Stimulated activated CD8-positive, alpha-beta memory T cell treated with anti-CD3 and anti-CD28 coated beads, Interleukin-12 subunit alpha, Interleukin-12 subunit beta, amount 100 ng/mL, for 24 hours (primary cell): ENCODE measurements at regions not wholly inside any gene's neighbourhood (a gene's known extent, or its start where the extent isn't known, plus 50 kb on each side); places are given as distances from the start of the nearest gene placed in this dataset.

ENCODE experiments used
- DNase-seq: peaks from one replicate; pipeline ENCODE4 v3.0.0-alpha.2; 2020; ENCODE audit errors: extremely low read depth

GRCh38 chr16:86632206-86632605 lies 53.9 kb downstream of the FOXL1 start:
- no peak for DNase-seq

GRCh38 chr16:86632944-86633343 lies 54.6 kb downstream of the FOXL1 start:
- no peak for DNase-seq

- no peak for DNase-seq
Observed at GRCh38 chr16:86634292-86634691, 55.9 kb downstream of the FOXL1 start.

- DNase-seq: no peak
Observed at GRCh38 chr16:86635176-86635876, 57.0 kb downstream of the FOXL1 start.

GRCh38 chr16:86635926-86636325 lies 57.6 kb downstream of the FOXL1 start:
- DNase-seq: no peak

GRCh38 chr16:86637744-86638143 lies 59.4 kb downstream of the FOXL1 start:
- DNase-seq: no peak

- DNase-seq: no peak
Observed at GRCh38 chr16:86638642-86639041, 60.3 kb downstream of the FOXL1 start.

GRCh38 chr16:86639354-86639753 lies 61.0 kb downstream of the FOXL1 start:
- DNase-seq: no peak

GRCh38 chr16:86640265-86640843 lies 62.0 kb downstream of the FOXL1 start:
- no peak for DNase-seq

- DNase-seq: no peak
Observed at GRCh38 chr16:86642087-86642486, 63.7 kb downstream of the FOXL1 start.

GRCh38 chr16:86643671-86644070 lies 65.3 kb downstream of the FOXL1 start:
- no peak for DNase-seq

- no peak for DNase-seq
Observed at GRCh38 chr16:86647561-86647960, 69.2 kb downstream of the FOXL1 start.

GRCh38 chr16:86649875-86650274 lies 71.5 kb downstream of the FOXL1 start:
- DNase-seq: no peak

GRCh38 chr16:86651013-86651627 lies 72.8 kb downstream of the FOXL1 start:
- no peak for DNase-seq

- DNase-seq: no peak
Observed at GRCh38 chr16:86651823-86652222, 73.5 kb downstream of the FOXL1 start.

GRCh38 chr16:86653285-86654006 lies 75.1 kb downstream of the FOXL1 start:
- no peak for DNase-seq

GRCh38 chr16:86657972-86658371 lies 79.6 kb downstream of the FOXL1 start:
- DNase-seq: no peak

- no peak for DNase-seq
Observed at GRCh38 chr16:86660623-86661022, 82.3 kb downstream of the FOXL1 start.

- no peak for DNase-seq
Observed at GRCh38 chr16:86661706-86662105, 83.4 kb downstream of the FOXL1 start.

GRCh38 chr16:86662195-86662594 lies 83.8 kb downstream of the FOXL1 start:
- no peak for DNase-seq

- no peak for DNase-seq
Observed at GRCh38 chr16:86662740-86663139, 84.4 kb downstream of the FOXL1 start.

- no peak for DNase-seq
Observed at GRCh38 chr16:86663685-86664521, 85.6 kb downstream of the FOXL1 start.
